Ecto neural progenitor cell (in vitro differentiated cells): ENCODE measurements at regions not wholly inside any gene's neighbourhood (a gene's known extent, or its start where the extent isn't known, plus 50 kb on each side); places are given as distances from the start of the nearest gene placed in this dataset.
"Not testable (repeated sequence)": the region's sequence is repeated elsewhere in the genome, so short reads cannot be mapped to it uniquely, and the experiment has no call there.

Experiments used
- DNase-seq: peaks from one replicate; pipeline ENCODE4 v3.0.0-alpha.2; 2018; ENCODE audit warnings: low spot score

- DNase-seq, result no peak
Observed at GRCh38 chr3:5035113-5035512, 55.9 kb downstream of the BHLHE40 start.

GRCh38 chr3:5035692-5036391 lies 56.6 kb downstream of the BHLHE40 start:
- no peak for DNase-seq

- DNase-seq, result no peak
Observed at GRCh38 chr3:5036392-5036766, 57.1 kb downstream of the BHLHE40 start.

GRCh38 chr3:5036858-5037257 lies 57.6 kb downstream of the BHLHE40 start:
- DNase-seq, result no peak

GRCh38 chr3:5039585-5039984 lies 60.3 kb downstream of the BHLHE40 start:
- DNase-seq, result no peak

GRCh38 chr3:5041315-5041714 lies 62.1 kb downstream of the BHLHE40 start:
- no peak for DNase-seq

GRCh38 chr3:5045961-5046360 lies 66.7 kb downstream of the BHLHE40 start:
- no peak for DNase-seq

GRCh38 chr3:5047764-5048419 lies 68.7 kb downstream of the BHLHE40 start:
- DNase-seq, result no peak

- no peak for DNase-seq
Observed at GRCh38 chr3:5051772-5052171, 70.3 kb upstream of the ARL8B start.

GRCh38 chr3:5052247-5052646 lies 69.8 kb upstream of the ARL8B start:
- no peak for DNase-seq

- DNase-seq, result no peak
Observed at GRCh38 chr3:5053021-5053831, 68.9 kb upstream of the ARL8B start.

GRCh38 chr3:5054098-5054497 lies 68.0 kb upstream of the ARL8B start:
- no peak for DNase-seq

- not testable (repeated sequence) for DNase-seq
Observed at GRCh38 chr3:5054579-5054978, 67.5 kb upstream of the ARL8B start.

GRCh38 chr3:5055357-5056110 lies 66.6 kb upstream of the ARL8B start:
- no peak for DNase-seq

GRCh38 chr3:5056111-5056391 lies 66.0 kb upstream of the ARL8B start:
- no peak for DNase-seq

- no peak for DNase-seq
Observed at GRCh38 chr3:5057272-5057671, 64.8 kb upstream of the ARL8B start.

- DNase-seq, result peak; percentile 60
Observed at GRCh38 chr3:5057857-5058324, 64.2 kb upstream of the ARL8B start.

GRCh38 chr3:5058471-5058951 lies 63.6 kb upstream of the ARL8B start:
- no peak for DNase-seq

GRCh38 chr3:5059782-5060181 lies 62.3 kb upstream of the ARL8B start:
- DNase-seq, result no peak

- no peak for DNase-seq
Observed at GRCh38 chr3:5061218-5061569, 60.9 kb upstream of the ARL8B start.

GRCh38 chr3:5063724-5064123 lies 58.4 kb upstream of the ARL8B start:
- DNase-seq, result no peak

- no peak for DNase-seq
Observed at GRCh38 chr3:5068531-5069050, 53.5 kb upstream of the ARL8B start.
